ENCODE measurements at regions not wholly inside any gene's neighbourhood (a gene's known extent, or its start where the extent isn't known, plus 50 kb on each side); places are given as distances from the start of the nearest gene placed in this dataset.

- TF ChIP-seq CTCF (conservative IDR thresholded peaks at IDR 0.05) (no peak), EZH2 (IDR thresholded peaks at IDR 0.05; ENCODE audit: low read depth) (no peak)
Measured at GRCh38 chr1:72724951-72725861, 442.9 kb upstream of the NEGR1 start.

All from PC-9 (cell line).